ENCODE measurements at regions not wholly inside any gene's neighbourhood (a gene's known extent, or its start where the extent isn't known, plus 50 kb on each side); places are given as distances from the start of the nearest gene placed in this dataset.
A peak's percentile ranks its signal among the peaks of the same experiment; 100 is the strongest.
"Not testable (repeated sequence)": the region's sequence is repeated elsewhere in the genome, so short reads cannot be mapped to it uniquely, and the experiment has no call there.

DNA sequence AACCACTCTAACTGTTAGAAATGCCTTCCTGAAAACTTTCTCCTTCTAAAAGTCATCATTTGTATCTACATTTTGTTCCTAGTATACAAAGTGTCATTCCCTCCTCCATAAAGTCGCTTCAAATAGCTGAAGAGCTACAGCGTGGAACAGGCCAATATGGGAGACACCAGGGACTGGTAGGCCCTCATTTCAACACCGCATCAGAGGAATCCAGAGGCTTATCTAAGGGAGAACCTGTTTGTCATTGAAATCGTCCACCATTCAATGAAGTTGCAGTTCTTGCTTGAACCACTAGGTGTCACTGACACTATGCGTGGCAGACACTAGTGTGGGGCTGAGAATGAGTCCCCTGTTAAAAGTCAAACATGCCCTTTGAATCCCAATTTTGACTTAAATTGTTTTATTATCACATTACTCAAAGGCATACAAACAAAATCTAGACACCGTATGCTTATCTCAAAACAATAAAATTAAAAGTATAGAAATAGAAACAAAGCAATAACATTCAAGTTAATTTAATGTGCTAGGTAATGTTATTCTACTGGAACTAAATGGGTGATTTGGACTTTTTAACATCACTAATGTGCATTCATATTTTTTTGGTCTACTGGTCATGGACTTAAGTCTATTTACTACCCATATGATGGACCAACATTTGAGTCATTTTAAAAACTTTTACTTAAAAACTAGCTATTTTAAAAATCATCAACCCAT lies 182.3 kb downstream of the FCRL5 start:
- no peak overlapping the region for H3K27ac Mint-ChIP-seq (ENCODE audit: unreplicated experiment)
- no peak overlapping the region for H3K4me2 ChIP-seq (ENCODE audit: low read length)
- H2AFZ ChIP-seq (ENCODE audit: low read depth, low read length) = no peak overlapping the region
- H3K9me3 ChIP-seq (ENCODE audit: insufficient read depth, low read depth, low read length) = no peaks in the 10 kb centered on the region
- no peak for DNase-seq (ENCODE audit: low read depth)
- no peaks in the 10 kb centered on the region for H4K20me1 ChIP-seq (ENCODE audit: insufficient read depth, low read length)
- no peaks in the 10 kb centered on the region for H3K4me1 ChIP-seq (ENCODE audit: insufficient read depth, low read length)
- peak; percentile 78 for FAIRE-seq
- TF ChIP-seq, protein P1, sequence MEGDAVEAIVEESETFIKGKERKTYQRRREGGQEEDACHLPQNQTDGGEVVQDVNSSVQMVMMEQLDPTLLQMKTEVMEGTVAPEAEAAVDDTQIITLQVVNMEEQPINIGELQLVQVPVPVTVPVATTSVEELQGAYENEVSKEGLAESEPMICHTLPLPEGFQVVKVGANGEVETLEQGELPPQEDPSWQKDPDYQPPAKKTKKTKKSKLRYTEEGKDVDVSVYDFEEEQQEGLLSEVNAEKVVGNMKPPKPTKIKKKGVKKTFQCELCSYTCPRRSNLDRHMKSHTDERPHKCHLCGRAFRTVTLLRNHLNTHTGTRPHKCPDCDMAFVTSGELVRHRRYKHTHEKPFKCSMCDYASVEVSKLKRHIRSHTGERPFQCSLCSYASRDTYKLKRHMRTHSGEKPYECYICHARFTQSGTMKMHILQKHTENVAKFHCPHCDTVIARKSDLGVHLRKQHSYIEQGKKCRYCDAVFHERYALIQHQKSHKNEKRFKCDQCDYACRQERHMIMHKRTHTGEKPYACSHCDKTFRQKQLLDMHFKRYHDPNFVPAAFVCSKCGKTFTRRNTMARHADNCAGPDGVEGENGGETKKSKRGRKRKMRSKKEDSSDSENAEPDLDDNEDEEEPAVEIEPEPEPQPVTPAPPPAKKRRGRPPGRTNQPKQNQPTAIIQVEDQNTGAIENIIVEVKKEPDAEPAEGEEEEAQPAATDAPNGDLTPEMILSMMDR (IDR thresholded peaks at IDR 0.05; ENCODE audit: insufficient read depth, low read depth, low read length) = peak; percentile 85
- TF ChIP-seq EZH2 (IDR thresholded peaks at IDR 0.05; ENCODE audit: insufficient read depth, low read length) = no peak
- no peaks in the 10 kb centered on the region for H3K36me3 ChIP-seq (ENCODE audit: insufficient read depth, low read length)
- no peaks in the 10 kb centered on the region for H3K36me3 Mint-ChIP-seq (ENCODE audit: low read depth, unreplicated experiment)
- no peak overlapping the region for H3K9ac ChIP-seq (ENCODE audit: low read length)
- H3K27me3 ChIP-seq (ENCODE audit: insufficient read depth, low read length) = peaks cover 3% of the 10 kb centered on the region
- H3K9me3 Mint-ChIP-seq (ENCODE audit: unreplicated experiment) = no peaks in the 10 kb centered on the region
- no peak overlapping the region for H3K27ac ChIP-seq (ENCODE audit: low read depth, low read length)
- no peak overlapping the region for H3K4me3 ChIP-seq (ENCODE audit: insufficient read depth, low read depth, low read length)
- H3K4me1 Mint-ChIP-seq (ENCODE audit: low read depth, unreplicated experiment) = peaks cover 7% of the 10 kb centered on the region
- H3K27me3 Mint-ChIP-seq (ENCODE audit: low read depth, unreplicated experiment) = peaks cover 10% of the 10 kb centered on the region
- no peaks in the 10 kb centered on the region for H3K79me2 ChIP-seq (ENCODE audit: insufficient read depth, low read length)
- no peak overlapping the region for H3K4me3 Mint-ChIP-seq (ENCODE audit: unreplicated experiment)

- H3K4me2 ChIP-seq (ENCODE audit: low read length) = peak overlapping the region; percentile 37
- H3K36me3 Mint-ChIP-seq (ENCODE audit: low read depth, unreplicated experiment); H3K36me3 ChIP-seq (ENCODE audit: insufficient read depth, low read length); H3K4me1 ChIP-seq (ENCODE audit: insufficient read depth, low read length); H3K9ac ChIP-seq (ENCODE audit: low read length); H4K20me1 ChIP-seq (ENCODE audit: insufficient read depth, low read length); H3K9me3 ChIP-seq (ENCODE audit: insufficient read depth, low read depth, low read length); H3K79me2 ChIP-seq (ENCODE audit: insufficient read depth, low read length); DNase-seq (ENCODE audit: low read depth); H3K27me3 Mint-ChIP-seq (ENCODE audit: low read depth, unreplicated experiment); H3K4me3 Mint-ChIP-seq (ENCODE audit: unreplicated experiment); H2AFZ ChIP-seq (ENCODE audit: low read depth, low read length); H3K27ac ChIP-seq (ENCODE audit: low read depth, low read length); H3K27me3 ChIP-seq (ENCODE audit: insufficient read depth, low read length); H3K27ac Mint-ChIP-seq (ENCODE audit: unreplicated experiment); FAIRE-seq; H3K4me3 ChIP-seq (ENCODE audit: insufficient read depth, low read depth, low read length); H3K4me1 Mint-ChIP-seq (ENCODE audit: low read depth, unreplicated experiment); H3K9me3 Mint-ChIP-seq (ENCODE audit: unreplicated experiment): not testable (repeated sequence)
Observed at GRCh38 chr1:157368941-157369340, 183.4 kb downstream of the FCRL5 start.

- Mint-ChIP-seq H3K9me3 (ENCODE audit: unreplicated experiment) (no peaks in the 10 kb centered on the region), H3K4me1 (ENCODE audit: low read depth, unreplicated experiment) (peaks cover 7% of the 10 kb centered on the region), H3K4me3 (ENCODE audit: unreplicated experiment) (no peak overlapping the region), H3K27me3 (ENCODE audit: low read depth, unreplicated experiment) (peaks cover 7% of the 10 kb centered on the region), H3K27ac (ENCODE audit: unreplicated experiment) (no peak overlapping the region), H3K36me3 (ENCODE audit: low read depth, unreplicated experiment) (no peaks in the 10 kb centered on the region)
- DNase-seq (ENCODE audit: low read depth) (no peak), FAIRE-seq (no peak)
- Histone ChIP-seq H3K36me3 (ENCODE audit: insufficient read depth, low read length) (no peaks in the 10 kb centered on the region), H3K27ac (ENCODE audit: low read depth, low read length) (no peak overlapping the region), H3K27me3 (ENCODE audit: insufficient read depth, low read length) (peaks cover 5% of the 10 kb centered on the region), H3K4me2 (ENCODE audit: low read length) (no peak overlapping the region), H3K4me1 (ENCODE audit: insufficient read depth, low read length) (no peaks in the 10 kb centered on the region), H4K20me1 (ENCODE audit: insufficient read depth, low read length) (no peaks in the 10 kb centered on the region), H2AFZ (ENCODE audit: low read depth, low read length) (no peak overlapping the region), H3K4me3 (ENCODE audit: insufficient read depth, low read depth, low read length) (no peak overlapping the region), H3K9ac (ENCODE audit: low read length) (no peak overlapping the region), H3K79me2 (ENCODE audit: insufficient read depth, low read length) (no peaks in the 10 kb centered on the region), H3K9me3 (ENCODE audit: insufficient read depth, low read depth, low read length) (no peaks in the 10 kb centered on the region)
- TF ChIP-seq EZH2 (IDR thresholded peaks at IDR 0.05; ENCODE audit: insufficient read depth, low read length) = no peak
Observed at GRCh38 chr1:157368363-157368762, 184.0 kb downstream of the FCRL5 start.
